BLaER1 (cell line): ENCODE measurements at regions not wholly inside any gene's neighbourhood (a gene's known extent, or its start where the extent isn't known, plus 50 kb on each side); places are given as distances from the start of the nearest gene placed in this dataset.
"Not testable (repeated sequence)": the region's sequence is repeated elsewhere in the genome, so short reads cannot be mapped to it uniquely, and the experiment has no call there.

ENCODE experiments used
- H3K27ac ChIP-seq: shearing (Covaris generic); formaldehyde crosslinking; 2 replicates; pipeline ENCODE4 v1.8.1; 2022
- H3K27me3 ChIP-seq: shearing (Covaris generic); formaldehyde crosslinking; 2 replicates; pipeline ENCODE4 v1.8.1; 2022
- H3K36me3 ChIP-seq: shearing (Covaris generic); formaldehyde crosslinking; 2 replicates; pipeline ENCODE4 v1.8.1; 2022
- H3K4me1 ChIP-seq: shearing (Covaris generic); formaldehyde crosslinking; 2 replicates; pipeline ENCODE4 v1.8.1; 2022
- H3K4me2 ChIP-seq: shearing (Covaris generic); formaldehyde crosslinking; 2 replicates; pipeline ENCODE4 v1.8.1; 2022
- H3K4me3 ChIP-seq: shearing (Covaris generic); formaldehyde crosslinking; 2 replicates; pipeline ENCODE4 v1.8.1; 2022
- H3K9ac ChIP-seq: shearing (Covaris generic); formaldehyde crosslinking; 2 replicates; pipeline ENCODE4 v1.8.1; 2022
- H3K9me3 ChIP-seq: shearing (Covaris generic); formaldehyde crosslinking; 2 replicates; pipeline ENCODE4 v1.8.1; 2022
- H4K20me1 ChIP-seq: shearing (Covaris generic); formaldehyde crosslinking; 2 replicates; pipeline ENCODE4 v1.8.1; 2022
- Cebpa-rat ChIP-seq: shearing (Covaris generic); IDR thresholded peaks from 2 replicates; pipeline ENCODE4 v1.8.1; 2022

DNA sequence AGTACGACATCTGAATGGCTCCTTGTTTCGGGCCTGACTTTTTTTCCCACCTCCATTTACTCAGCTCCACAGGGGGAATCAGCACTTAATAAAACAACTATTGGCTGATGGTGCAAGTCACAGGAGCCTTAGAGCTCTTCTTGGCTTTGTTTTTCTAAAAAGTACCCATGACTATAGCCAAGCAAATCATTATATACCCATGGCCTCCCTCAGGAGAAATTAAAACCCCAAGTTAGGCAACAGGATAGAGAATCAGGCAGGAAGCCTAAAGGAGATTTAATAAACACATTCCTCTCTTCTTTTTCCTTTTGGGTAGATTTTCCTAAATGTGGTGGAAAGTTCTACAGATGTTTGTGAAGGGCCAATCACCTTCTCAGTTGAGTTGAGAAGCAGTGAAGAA is 91.9 kb upstream of the RBPJ start:
- H3K36me3 ChIP-seq: no peaks in the 10 kb centered on the region
- no peaks in the 10 kb centered on the region for H4K20me1 ChIP-seq
- H3K27me3 ChIP-seq: no peaks in the 10 kb centered on the region
- H3K4me2 ChIP-seq: no peak overlapping the region
- no peak for TF ChIP-seq Cebpa-rat
- no peak overlapping the region for H3K4me3 ChIP-seq
- H3K9ac ChIP-seq: no peak overlapping the region
- H3K27ac ChIP-seq: no peak overlapping the region
- H3K9me3 ChIP-seq: no peaks in the 10 kb centered on the region
- H3K4me1 ChIP-seq: no peaks in the 10 kb centered on the region

DNA sequence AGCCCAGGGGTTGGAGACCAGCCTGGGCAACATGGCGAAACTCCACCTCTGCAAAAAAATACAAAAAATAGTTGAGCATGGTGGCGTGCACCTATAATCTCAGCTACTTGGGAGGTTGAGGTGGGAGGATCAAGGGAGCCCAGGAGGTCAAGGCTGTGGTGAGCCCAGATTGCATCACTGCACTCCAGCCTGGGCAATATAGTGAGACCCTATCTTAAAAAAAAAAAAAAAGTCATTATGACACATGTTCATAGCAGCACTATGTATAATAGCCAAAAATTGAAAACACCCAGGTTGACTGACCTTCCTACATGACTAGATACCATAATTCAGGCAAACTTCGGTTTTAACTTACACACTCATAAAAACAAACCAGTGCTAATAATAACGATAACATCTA is 90.8 kb upstream of the RBPJ start:
- no peak overlapping the region for H3K27ac ChIP-seq
- no peaks in the 10 kb centered on the region for H3K36me3 ChIP-seq
- no peaks in the 10 kb centered on the region for H3K27me3 ChIP-seq
- no peaks in the 10 kb centered on the region for H4K20me1 ChIP-seq
- no peak for TF ChIP-seq Cebpa-rat
- no peak overlapping the region for H3K4me3 ChIP-seq
- H3K9ac ChIP-seq: no peak overlapping the region
- H3K9me3 ChIP-seq: no peaks in the 10 kb centered on the region
- no peak overlapping the region for H3K4me2 ChIP-seq
- no peaks in the 10 kb centered on the region for H3K4me1 ChIP-seq

DNA sequence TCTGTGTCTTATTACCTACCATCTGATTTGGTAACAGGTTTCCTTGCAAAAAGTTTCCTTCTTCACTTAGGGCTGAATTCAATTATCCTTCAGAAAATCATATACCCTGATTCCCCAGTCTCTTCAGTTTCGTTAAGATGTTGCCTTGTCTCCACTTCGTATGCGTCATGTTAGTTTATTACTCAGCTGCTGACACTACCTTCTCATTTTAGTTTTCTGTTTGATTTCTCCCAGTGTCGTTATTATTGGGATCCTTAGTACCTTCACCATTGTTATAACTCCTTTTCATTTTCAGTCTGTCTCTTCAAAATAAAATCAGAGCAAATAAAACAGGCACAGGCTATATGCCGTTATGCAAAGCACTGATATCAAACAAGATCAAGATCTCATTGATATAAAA is 87.5 kb upstream of the RBPJ start:
- Histone ChIP-seq H3K27me3 (no peaks in the 10 kb centered on the region), H3K4me1 (no peaks in the 10 kb centered on the region), H3K9me3 (no peaks in the 10 kb centered on the region; the same call in 1 of the 2 replicates), H3K4me2 (no peak overlapping the region), H3K4me3 (no peak overlapping the region), H3K9ac (no peak overlapping the region), H3K27ac (no peak overlapping the region), H4K20me1 (no peaks in the 10 kb centered on the region), H3K36me3 (no peaks in the 10 kb centered on the region)
- TF ChIP-seq Cebpa-rat: no peak

DNA sequence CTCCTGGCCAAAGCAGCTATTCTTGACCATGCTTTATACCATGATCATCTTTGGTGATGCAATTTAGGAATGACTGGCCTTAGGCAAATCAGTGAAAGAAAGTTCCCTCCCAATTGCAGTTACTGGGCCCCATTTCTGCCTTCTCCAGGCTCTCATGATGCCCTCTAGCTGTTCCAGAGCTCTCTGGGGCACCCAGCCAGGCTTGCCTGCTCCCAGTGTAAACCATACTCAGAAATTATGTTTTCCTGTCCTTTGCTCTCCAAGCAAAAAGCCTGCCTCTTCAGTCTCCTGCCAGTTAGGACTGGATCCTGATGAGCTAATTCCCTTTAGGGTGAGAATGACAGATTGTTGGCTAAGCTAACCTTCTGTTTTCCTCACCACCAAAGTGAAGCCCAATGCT is 85.3 kb upstream of the RBPJ start:
- Histone ChIP-seq H3K36me3 (no peaks in the 10 kb centered on the region), H3K27me3 (no peaks in the 10 kb centered on the region), H3K9ac (no peak overlapping the region), H3K4me1 (no peaks in the 10 kb centered on the region), H3K9me3 (no peaks in the 10 kb centered on the region; the same call in 1 of the 2 replicates), H3K27ac (no peak overlapping the region), H3K4me2 (no peak overlapping the region), H3K4me3 (no peak overlapping the region), H4K20me1 (no peaks in the 10 kb centered on the region)
- TF ChIP-seq Cebpa-rat: no peak

DNA sequence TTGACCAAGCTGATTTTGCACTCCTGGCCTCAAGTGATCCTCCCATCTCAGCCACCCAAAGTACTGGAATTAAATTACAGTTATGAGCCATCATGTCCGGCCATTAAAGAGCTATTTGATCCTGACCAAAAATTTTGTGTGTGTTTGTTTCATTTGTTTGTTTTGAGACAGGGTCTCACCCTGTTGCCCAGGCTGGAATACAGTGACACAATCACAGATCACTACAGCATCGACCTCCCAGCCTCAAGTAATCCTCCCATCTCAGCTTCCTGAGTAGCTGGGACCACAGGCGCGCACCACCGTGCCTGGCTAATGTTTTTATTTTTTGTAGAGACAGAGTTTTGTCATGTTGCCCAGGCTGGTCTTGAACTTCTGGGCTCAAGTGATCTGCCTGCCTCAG is 82.9 kb upstream of the RBPJ start:
- H3K4me3 ChIP-seq: no peak overlapping the region
- H3K9ac ChIP-seq: no peak overlapping the region
- H3K27ac ChIP-seq: no peak overlapping the region
- no peaks in the 10 kb centered on the region for H3K36me3 ChIP-seq
- TF ChIP-seq Cebpa-rat: no peak
- no peak overlapping the region for H3K4me2 ChIP-seq
- H3K27me3 ChIP-seq: no peaks in the 10 kb centered on the region
- H4K20me1 ChIP-seq: no peaks in the 10 kb centered on the region
- no peaks in the 10 kb centered on the region for H3K4me1 ChIP-seq
- H3K9me3 ChIP-seq: no peaks in the 10 kb centered on the region; the same call in 1 of the 2 replicates

DNA sequence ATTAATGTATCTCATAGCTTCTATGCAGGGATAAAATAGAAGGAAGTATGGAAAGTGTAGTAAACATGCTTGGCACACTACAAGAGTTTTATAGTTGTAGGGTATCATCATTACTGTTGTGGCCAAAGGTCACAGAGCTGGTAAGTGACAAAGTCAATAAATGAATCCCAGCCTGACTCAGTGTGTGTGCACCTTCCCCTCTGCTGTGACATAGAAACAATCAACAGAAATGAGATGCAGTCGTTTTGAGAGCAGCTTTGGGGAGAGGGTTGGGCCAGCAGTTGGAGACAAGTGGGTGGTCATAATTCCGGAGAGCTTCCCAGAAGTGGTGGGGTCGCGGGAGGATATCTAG is 82.4 kb upstream of the RBPJ start:
- no peaks in the 10 kb centered on the region for H3K4me1 ChIP-seq
- no peaks in the 10 kb centered on the region for H3K27me3 ChIP-seq
- no peak overlapping the region for H3K4me2 ChIP-seq
- no peaks in the 10 kb centered on the region; the same call in 1 of the 2 replicates for H3K9me3 ChIP-seq
- TF ChIP-seq Cebpa-rat: no peak
- H3K36me3 ChIP-seq: no peaks in the 10 kb centered on the region
- no peak overlapping the region for H3K9ac ChIP-seq
- no peak overlapping the region for H3K4me3 ChIP-seq
- H4K20me1 ChIP-seq: no peaks in the 10 kb centered on the region
- H3K27ac ChIP-seq: no peak overlapping the region

DNA sequence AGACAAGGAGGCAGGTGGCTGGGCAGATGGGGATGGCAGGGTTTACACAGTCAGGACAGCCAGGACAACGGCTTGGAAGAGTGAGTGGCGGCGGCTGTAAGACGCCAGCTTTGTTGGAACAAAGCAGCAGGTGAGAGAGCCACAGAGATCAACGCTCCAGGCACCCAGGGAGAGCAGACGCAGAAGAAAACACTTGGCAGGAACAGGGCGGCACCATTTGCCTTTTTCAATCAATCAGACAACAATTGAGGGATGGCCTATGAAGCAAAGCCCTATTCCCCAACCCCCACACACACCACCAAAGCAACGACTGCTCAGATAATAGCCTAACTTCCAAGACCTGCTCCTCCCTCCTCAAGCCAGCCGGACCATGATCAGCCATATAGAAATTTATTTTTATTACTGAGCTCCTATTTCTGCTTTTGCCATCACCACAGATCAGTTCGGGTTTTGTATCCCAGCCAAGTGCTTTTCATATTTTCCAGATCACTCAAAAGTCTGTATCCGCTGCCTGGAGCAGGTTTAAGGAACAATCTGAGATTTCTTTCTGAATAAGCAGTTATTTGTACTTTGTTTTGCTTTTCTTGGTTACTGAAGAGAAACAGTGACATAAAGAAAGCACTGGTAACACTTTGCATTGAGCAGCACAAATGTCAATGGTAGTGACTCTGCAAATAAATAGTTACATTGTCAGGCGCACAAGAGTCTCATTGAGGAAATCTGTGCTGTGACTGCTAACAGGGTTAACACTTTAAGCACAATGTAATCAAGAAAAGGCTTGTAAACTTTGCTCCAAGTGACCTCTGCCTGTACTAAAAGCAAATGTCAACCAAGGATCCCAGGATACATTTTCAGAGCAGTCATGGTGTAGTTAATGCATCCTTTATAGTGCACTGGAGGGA is 81.8 kb upstream of the RBPJ start:
- Histone ChIP-seq H3K36me3 (no peaks in the 10 kb centered on the region), H4K20me1 (no peaks in the 10 kb centered on the region), H3K27ac (no peak overlapping the region), H3K27me3 (no peaks in the 10 kb centered on the region), H3K4me1 (no peaks in the 10 kb centered on the region), H3K4me3 (no peak overlapping the region), H3K9me3 (no peaks in the 10 kb centered on the region; the same call in 1 of the 2 replicates), H3K4me2 (no peak overlapping the region), H3K9ac (no peak overlapping the region)
- TF ChIP-seq Cebpa-rat: no peak

DNA sequence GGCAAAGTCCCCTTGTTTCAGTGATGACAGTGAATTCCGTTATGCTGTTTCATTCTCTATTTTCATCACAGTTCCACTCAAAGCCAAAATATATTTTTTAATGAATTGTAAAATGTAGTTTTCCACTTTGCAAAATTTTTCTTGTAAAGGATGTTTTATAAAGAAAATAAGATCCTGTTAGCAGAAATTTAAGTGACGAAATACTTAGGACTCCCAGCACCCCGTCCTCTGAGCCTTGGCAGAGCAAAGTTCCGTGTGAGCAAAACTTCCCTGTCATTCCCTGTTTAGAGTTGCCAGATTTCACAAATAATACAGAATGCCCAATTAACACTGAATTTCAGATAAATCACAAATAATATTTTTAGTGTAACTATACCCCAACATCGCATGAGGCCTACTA is 81.0 kb upstream of the RBPJ start:
- Histone ChIP-seq H3K4me3 (no peak overlapping the region), H3K4me1 (no peaks in the 10 kb centered on the region), H4K20me1 (no peaks in the 10 kb centered on the region), H3K9me3 (no peaks in the 10 kb centered on the region; the same call in 1 of the 2 replicates), H3K36me3 (no peaks in the 10 kb centered on the region), H3K9ac (no peak overlapping the region), H3K27me3 (no peaks in the 10 kb centered on the region), H3K27ac (no peak overlapping the region), H3K4me2 (no peak overlapping the region)
- TF ChIP-seq Cebpa-rat: no peak

DNA sequence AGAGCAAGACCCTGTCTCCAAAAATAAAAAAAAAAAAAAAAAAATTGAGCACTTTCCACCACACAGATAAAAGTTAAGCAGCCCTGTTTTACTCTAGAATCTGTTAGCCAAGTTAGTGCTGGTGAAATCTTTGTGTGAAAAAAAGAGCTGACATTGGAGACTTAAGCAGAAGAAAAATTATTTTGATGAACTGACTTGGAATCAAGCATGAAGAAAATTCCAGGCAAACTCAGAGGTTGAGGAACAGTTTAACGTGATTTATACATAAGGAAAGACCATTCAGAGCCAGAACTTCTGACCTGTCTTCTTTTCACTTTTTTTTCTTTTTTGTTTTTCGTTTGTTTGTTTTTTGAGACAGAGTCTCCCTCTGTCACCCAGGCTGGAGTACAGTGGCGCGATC is 79.6 kb upstream of the RBPJ start:
- Histone ChIP-seq H3K4me1 (no peaks in the 10 kb centered on the region), H3K4me2 (no peak overlapping the region), H3K9me3 (no peaks in the 10 kb centered on the region; the same call in 1 of the 2 replicates), H3K4me3 (no peak overlapping the region), H3K27ac (no peak overlapping the region), H3K36me3 (no peaks in the 10 kb centered on the region), H3K9ac (no peak overlapping the region), H3K27me3 (no peaks in the 10 kb centered on the region), H4K20me1 (no peaks in the 10 kb centered on the region)
- no peak for TF ChIP-seq Cebpa-rat

DNA sequence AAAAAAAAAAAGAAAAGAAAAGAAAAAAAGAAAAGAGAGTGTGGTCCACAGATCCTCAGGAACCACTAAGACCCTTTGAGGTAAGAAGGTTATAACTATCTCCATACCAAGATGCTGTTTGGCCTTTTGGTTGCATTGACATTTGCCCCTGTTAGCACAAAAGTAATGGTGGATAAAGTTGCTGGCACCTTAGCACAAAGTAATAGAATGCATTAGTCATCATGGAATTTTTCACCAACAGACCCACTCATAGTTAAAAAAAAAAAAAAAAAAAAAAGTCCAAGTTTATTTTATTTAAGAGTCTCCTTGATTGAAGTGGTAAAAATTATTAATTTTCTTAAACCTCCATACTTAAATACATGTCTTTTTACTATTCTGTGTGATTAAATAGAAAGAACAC is 78.4 kb upstream of the RBPJ start:
- Histone ChIP-seq H3K4me2 (no peak overlapping the region), H4K20me1 (no peaks in the 10 kb centered on the region), H3K9me3 (no peaks in the 10 kb centered on the region), H3K4me3 (no peak overlapping the region), H3K36me3 (no peaks in the 10 kb centered on the region), H3K9ac (no peak overlapping the region), H3K27ac (no peak overlapping the region), H3K4me1 (no peaks in the 10 kb centered on the region), H3K27me3 (no peaks in the 10 kb centered on the region)
- TF ChIP-seq Cebpa-rat: no peak

DNA sequence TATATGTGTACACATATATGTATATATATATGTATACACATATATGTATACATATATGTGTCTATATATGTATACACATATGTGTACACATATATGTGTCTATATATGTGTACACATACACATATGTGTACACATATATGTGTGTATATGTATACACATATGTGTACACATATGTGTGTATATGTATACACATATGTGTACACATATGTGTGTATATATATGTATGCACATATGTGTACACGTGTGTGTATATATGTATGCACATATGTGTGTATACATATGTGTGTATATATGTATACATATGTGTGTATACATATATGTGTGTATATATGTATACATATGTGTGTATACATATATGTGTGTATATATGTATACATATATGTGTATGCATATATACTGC is 76.7 kb upstream of the RBPJ start:
- not testable (repeated sequence) for H3K27ac ChIP-seq, H3K27me3 ChIP-seq, H3K9ac ChIP-seq, H3K4me3 ChIP-seq, H3K4me2 ChIP-seq, H3K36me3 ChIP-seq, H3K9me3 ChIP-seq, H3K4me1 ChIP-seq, H4K20me1 ChIP-seq
